GM12873 (cell line): ENCODE measurements at regions not wholly inside any gene's neighbourhood (a gene's known extent, or its start where the extent isn't known, plus 50 kb on each side); places are given as distances from the start of the nearest gene placed in this dataset.

ENCODE experiments used
- CTCF ChIP-seq: IDR thresholded peaks from 2 replicates; pipeline ENCODE4 v1.5.1; 2012; ENCODE audit warnings: low read depth, mild to moderate bottlenecking, moderate library complexity, low read length, control low read depth; ENCODE audit not compliant: insufficient read depth; ENCODE audit errors: missing control alignments

GRCh38 chr2:151030663-151031230 lies 230.9 kb downstream of the RBM43 start:
- TF ChIP-seq CTCF: peak; percentile 13

GRCh38 chr2:151029406-151030157 lies 232.1 kb downstream of the RBM43 start:
- no peak for TF ChIP-seq CTCF

GRCh38 chr2:151028691-151029176 lies 232.9 kb downstream of the RBM43 start:
- TF ChIP-seq CTCF: no peak

GRCh38 chr2:151027151-151027550 lies 234.5 kb downstream of the RBM43 start:
- no peak for TF ChIP-seq CTCF

GRCh38 chr2:151025816-151026215 lies 235.8 kb downstream of the RBM43 start:
- TF ChIP-seq CTCF: no peak

GRCh38 chr2:151024696-151025251 lies 236.9 kb downstream of the RBM43 start:
- no peak for TF ChIP-seq CTCF

- no peak for TF ChIP-seq CTCF
These were observed 239.8 kb downstream of the RBM43 start for GRCh38 chr2:151021747-151022452.
